ENCODE measurements at regions not wholly inside any gene's neighbourhood (a gene's known extent, or its start where the extent isn't known, plus 50 kb on each side); places are given as distances from the start of the nearest gene placed in this dataset.

- Histone ChIP-seq H3K9me3 (ENCODE audit: control insufficient read depth in 4 of 4, insufficient read depth in 3 of 4, low read length in 3 of 4) (no peaks in the 10 kb centered on the region), H3K4me1 (ENCODE audit: control insufficient read depth in 5 of 5, insufficient read depth in 5 of 5, low read length in 5 of 5) (peaks cover 0 to 2% (median 0%) of the 10 kb centered on the region in 5 donors), H3K9ac (ENCODE audit: insufficient read depth in 1 of 2, low read length in 2 of 2) (no peak overlapping the region), H3K4me3 (no peak overlapping the region), H3K36me3 (ENCODE audit: control insufficient read depth in 4 of 4, insufficient read depth in 4 of 4, low read length in 4 of 4) (no peaks in the 10 kb centered on the region), H3K27me3 (ENCODE audit: control insufficient read depth in 3 of 3, insufficient read depth in 3 of 3, low read length in 2 of 3) (peaks cover 0 to 3% (median 0%) of the 10 kb centered on the region in 3 donors), H3K27ac (ENCODE audit: low read depth in 1 of 2, low read length in 1 of 2) (no peak overlapping the region)
- TF ChIP-seq CTCF (IDR thresholded peaks at IDR 0.05; ENCODE audit: control extremely low read depth, extremely low read depth): no peak
- DNase-seq: peak in 1 of 3 donors; percentile 17
- 64 to 83% methylated on average over 6 of the region's 6 CpGs for WGBS, 2 donors
- no peak for ATAC-seq (ENCODE audit: insufficient read depth, low FRiP score)
Observed at GRCh38 chr3:44120721-44121582, 120.7 kb upstream of the TOPAZ1 start.

- no peak for DNase-seq
Observed at GRCh38 chr3:44125246-44125645, 116.4 kb upstream of the TOPAZ1 start.

GRCh38 chr3:44125882-44126281, 115.8 kb upstream of the TOPAZ1 start:
- H3K27ac ChIP-seq (ENCODE audit: low read depth in 1 of 2, low read length in 1 of 2): no peak overlapping the region
- H3K4me3 ChIP-seq: no peak overlapping the region
- H3K9ac ChIP-seq (ENCODE audit: insufficient read depth in 1 of 2, low read length in 2 of 2): no peak overlapping the region
- H3K36me3 ChIP-seq (ENCODE audit: control insufficient read depth in 4 of 4, insufficient read depth in 4 of 4, low read length in 4 of 4): no peaks in the 10 kb centered on the region
- no peak for TF ChIP-seq CTCF (IDR thresholded peaks at IDR 0.05; ENCODE audit: control extremely low read depth, extremely low read depth)
- DNase-seq (no peak), ATAC-seq (ENCODE audit: insufficient read depth, low FRiP score) (peak; percentile 25)
- 65 to 79% methylated on average over 4 of the region's 4 CpGs for WGBS, 2 donors
- no peaks in the 10 kb centered on the region for H3K9me3 ChIP-seq (ENCODE audit: control insufficient read depth in 4 of 4, insufficient read depth in 3 of 4, low read length in 3 of 4)
- no peaks in the 10 kb centered on the region for H3K27me3 ChIP-seq (ENCODE audit: control insufficient read depth in 3 of 3, insufficient read depth in 3 of 3, low read length in 2 of 3)
- peaks cover 0 to 2% (median 0%) of the 10 kb centered on the region in 5 donors for H3K4me1 ChIP-seq (ENCODE audit: control insufficient read depth in 5 of 5, insufficient read depth in 5 of 5, low read length in 5 of 5)

More at GRCh38 chr3:44125246-44125645, 116.4 kb upstream of the TOPAZ1 start:
- WGBS, 2 donors: 93 to 96% methylated on average over 2 of the region's 2 CpGs
- ATAC-seq (ENCODE audit: insufficient read depth, low FRiP score): no peak
- Histone ChIP-seq H3K27ac (ENCODE audit: low read depth in 1 of 2, low read length in 1 of 2) (no peak overlapping the region), H3K36me3 (ENCODE audit: control insufficient read depth in 4 of 4, insufficient read depth in 4 of 4, low read length in 4 of 4) (no peaks in the 10 kb centered on the region), H3K4me3 (no peak overlapping the region), H3K9ac (ENCODE audit: insufficient read depth in 1 of 2, low read length in 2 of 2) (no peak overlapping the region), H3K9me3 (ENCODE audit: control insufficient read depth in 4 of 4, insufficient read depth in 3 of 4, low read length in 3 of 4) (no peaks in the 10 kb centered on the region), H3K27me3 (ENCODE audit: control insufficient read depth in 3 of 3, insufficient read depth in 3 of 3, low read length in 2 of 3) (no peaks in the 10 kb centered on the region), H3K4me1 (ENCODE audit: control insufficient read depth in 5 of 5, insufficient read depth in 5 of 5, low read length in 5 of 5) (peaks cover 0 to 2% (median 0%) of the 10 kb centered on the region in 5 donors)
- no peak for TF ChIP-seq CTCF (IDR thresholded peaks at IDR 0.05; ENCODE audit: control extremely low read depth, extremely low read depth)

Measured in lung (tissue), 11 donors.